ENCODE measurements at regions not wholly inside any gene's neighbourhood (a gene's known extent, or its start where the extent isn't known, plus 50 kb on each side); places are given as distances from the start of the nearest gene placed in this dataset.
A peak's percentile ranks its signal among the peaks of the same experiment; 100 is the strongest.

- no peak for DNase-seq
These were observed 277.4 kb upstream of the SESN3 start for GRCh38 chr11:95508219-95508890.

- DNase-seq = no peak
These were observed 276.8 kb upstream of the SESN3 start for GRCh38 chr11:95507794-95508193.

GRCh38 chr11:95506777-95507176 is 275.8 kb upstream of the SESN3 start:
- no peak for DNase-seq

GRCh38 chr11:95505927-95506426 is 275.0 kb upstream of the SESN3 start:
- no peak for DNase-seq

GRCh38 chr11:95503047-95503446 is 272.0 kb upstream of the SESN3 start:
- DNase-seq = no peak

GRCh38 chr11:95502522-95502921 is 271.5 kb upstream of the SESN3 start:
- no peak for DNase-seq

- DNase-seq = no peak
These were observed 270.8 kb upstream of the SESN3 start for GRCh38 chr11:95501761-95502266.

- DNase-seq = no peak
These were observed 269.5 kb upstream of the SESN3 start for GRCh38 chr11:95500466-95500865.

GRCh38 chr11:95499516-95500135 is 268.6 kb upstream of the SESN3 start:
- DNase-seq = no peak

- no peak for DNase-seq
These were observed 267.9 kb upstream of the SESN3 start for GRCh38 chr11:95498722-95499425.

- no peak for DNase-seq
These were observed 265.9 kb upstream of the SESN3 start for GRCh38 chr11:95496901-95497300.

- DNase-seq = no peak
These were observed 264.7 kb upstream of the SESN3 start for GRCh38 chr11:95495706-95496105.

GRCh38 chr11:95494856-95495255 is 263.9 kb upstream of the SESN3 start:
- no peak for DNase-seq

GRCh38 chr11:95494167-95494566 is 263.2 kb upstream of the SESN3 start:
- no peak for DNase-seq

- no peak for DNase-seq
These were observed 259.6 kb upstream of the SESN3 start for GRCh38 chr11:95490625-95491024.

- DNase-seq = no peak
These were observed 256.9 kb upstream of the SESN3 start for GRCh38 chr11:95487938-95488337.

GRCh38 chr11:95487391-95487790 is 256.4 kb upstream of the SESN3 start:
- DNase-seq = peak; percentile 62

GRCh38 chr11:95486979-95487378 is 256.0 kb upstream of the SESN3 start:
- DNase-seq = no peak

- no peak for DNase-seq
These were observed 255.5 kb upstream of the SESN3 start for GRCh38 chr11:95486466-95486865.

GRCh38 chr11:95485115-95485900 is 254.3 kb upstream of the SESN3 start:
- no peak for DNase-seq

- no peak for DNase-seq
These were observed 252.3 kb upstream of the SESN3 start for GRCh38 chr11:95483339-95483738.

- no peak for DNase-seq
These were observed 247.0 kb upstream of the SESN3 start for GRCh38 chr11:95478003-95478402.

- no peak for DNase-seq
These were observed 238.3 kb upstream of the SESN3 start for GRCh38 chr11:95469258-95469657.
